Spinal cord (tissue), 9 donors: ENCODE measurements at regions not wholly inside any gene's neighbourhood (a gene's known extent, or its start where the extent isn't known, plus 50 kb on each side); places are given as distances from the start of the nearest gene placed in this dataset.

Experiments
- DNase-seq, 6 donors: peaks; one replicate each; pipeline versions ENCODE4 v3.0.0 to v3.0.0-alpha.2; 2013 to 2015; ENCODE audit warnings: low spot score in 6 of 6, low read depth in 4 of 6
- H3K27ac ChIP-seq: one replicate; pipeline ENCODE4 v1.5.1; 2013; ENCODE audit warnings: low read depth, low read length, control low read depth
- H3K27me3 ChIP-seq: one replicate; pipeline ENCODE4 v1.6.1; 2013; ENCODE audit warnings: low read length; ENCODE audit not compliant: control insufficient read depth, insufficient read depth
- H3K36me3 ChIP-seq: one replicate; pipeline ENCODE4 v1.6.1; 2013; ENCODE audit warnings: low read length; ENCODE audit not compliant: control insufficient read depth, insufficient read depth
- H3K4me1 ChIP-seq: one replicate; pipeline ENCODE4 v1.6.1; 2013; ENCODE audit warnings: low read length; ENCODE audit not compliant: control insufficient read depth, insufficient read depth
- H3K4me3 ChIP-seq: one replicate; pipeline ENCODE4 v1.5.1; 2013; ENCODE audit warnings: low read depth, low read length, control low read depth
- H3K9me3 ChIP-seq: one replicate; pipeline ENCODE4 v1.6.1; 2013; ENCODE audit warnings: low read length; ENCODE audit not compliant: control insufficient read depth, insufficient read depth
- WGBS: methylation state at CpG from one replicate; pipeline ENCODE4 v1.1.5; 2013; ENCODE audit warnings: missing lambda C conversion rate; ENCODE audit not compliant: insufficient coverage; 5-methylcytosine and 5-hydroxymethylcytosine counted together
- donor health status: healthy.

DNA sequence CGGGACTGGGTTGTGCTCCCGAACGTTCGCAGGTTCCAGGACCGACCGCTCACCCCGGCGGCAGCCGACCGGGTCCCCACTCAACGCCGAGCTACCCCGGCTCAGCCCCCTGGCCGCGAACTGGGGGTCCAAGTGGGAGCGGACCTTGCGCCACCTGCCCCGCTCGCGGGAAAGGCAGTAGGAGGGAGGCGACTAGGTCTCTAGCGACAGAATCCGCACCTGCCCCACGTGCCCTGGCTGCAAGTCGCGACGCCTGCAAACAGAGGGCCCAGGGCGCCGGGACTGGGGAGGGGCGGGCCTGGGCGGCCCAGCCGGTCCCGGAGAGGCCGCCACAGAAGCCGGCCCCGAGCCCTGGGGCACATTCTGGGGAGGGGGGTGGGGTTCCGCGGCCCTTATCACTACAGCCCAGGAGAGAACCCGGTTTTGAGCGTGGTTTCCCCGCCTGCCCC is 239.2 kb upstream of the CPNE8 start:
- peaks cover 4% of the 10 kb centered on the region for H3K27me3 ChIP-seq
- H3K36me3 ChIP-seq, result no peaks in the 10 kb centered on the region
- DNase-seq, result no peak
- no peak overlapping the region for H3K27ac ChIP-seq
- peaks cover 12% of the 10 kb centered on the region for H3K4me1 ChIP-seq
- no peaks in the 10 kb centered on the region for H3K9me3 ChIP-seq
- 19% methylated on average over 37 of the region's 41 CpGs for WGBS
- peak overlapping the region; percentile 58 for H3K4me3 ChIP-seq

DNA sequence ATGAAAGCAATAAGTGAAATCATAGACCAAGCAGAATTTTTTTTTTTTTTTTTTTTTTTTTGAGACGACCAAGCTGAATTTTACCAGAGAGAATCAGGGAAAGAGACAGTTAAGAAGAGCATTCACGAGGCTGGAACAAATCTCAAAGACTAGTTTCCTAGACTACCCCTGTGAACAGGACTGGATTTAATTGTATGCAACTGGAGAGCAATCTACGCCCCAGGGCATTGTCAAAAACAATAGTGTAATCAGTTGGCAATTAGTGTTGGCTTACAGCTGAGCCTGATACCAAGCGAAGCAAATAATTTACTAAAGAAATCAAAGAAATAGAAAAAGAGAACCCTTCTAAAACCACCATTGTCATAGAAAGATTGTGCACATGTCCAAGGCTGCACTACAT is 232.9 kb upstream of the CPNE8 start:
- Histone ChIP-seq H3K9me3 (no peaks in the 10 kb centered on the region), H3K27ac (no peak overlapping the region), H3K4me1 (no peaks in the 10 kb centered on the region), H3K27me3 (no peaks in the 10 kb centered on the region), H3K36me3 (no peaks in the 10 kb centered on the region), H3K4me3 (no peak overlapping the region)
- DNase-seq, result peak in 3 of 6 donors; percentile 35 to 88 (median 65)
- WGBS, result no CpG with 5 or more reads among the region's 4 CpGs

DNA sequence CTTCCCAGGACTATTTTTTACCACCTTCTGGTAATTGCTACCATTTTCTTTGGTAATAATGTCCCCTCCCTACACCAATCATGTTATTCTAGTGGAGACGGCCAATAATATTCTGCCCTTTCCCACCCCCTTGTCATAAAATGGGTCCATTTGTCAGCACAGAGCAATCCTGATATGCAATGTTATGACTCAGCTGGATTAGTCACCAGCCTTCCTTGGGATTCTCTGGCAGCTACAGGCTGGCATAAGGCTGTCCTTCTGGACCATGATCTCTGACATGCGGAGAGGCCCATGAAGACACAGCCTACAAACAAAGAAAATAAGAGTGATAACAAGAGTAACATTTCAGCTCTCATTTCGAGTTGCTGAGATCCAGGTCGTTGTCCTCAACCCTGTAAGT is 222.0 kb upstream of the CPNE8 start:
- no peaks in the 10 kb centered on the region for H3K9me3 ChIP-seq
- no peaks in the 10 kb centered on the region for H3K4me1 ChIP-seq
- H3K4me3 ChIP-seq, result no peak overlapping the region
- H3K36me3 ChIP-seq, result no peaks in the 10 kb centered on the region
- no peak overlapping the region for H3K27ac ChIP-seq
- H3K27me3 ChIP-seq, result no peaks in the 10 kb centered on the region
- WGBS, result 79% methylated on average over 2 of the region's 4 CpGs
- no peak for DNase-seq

DNA sequence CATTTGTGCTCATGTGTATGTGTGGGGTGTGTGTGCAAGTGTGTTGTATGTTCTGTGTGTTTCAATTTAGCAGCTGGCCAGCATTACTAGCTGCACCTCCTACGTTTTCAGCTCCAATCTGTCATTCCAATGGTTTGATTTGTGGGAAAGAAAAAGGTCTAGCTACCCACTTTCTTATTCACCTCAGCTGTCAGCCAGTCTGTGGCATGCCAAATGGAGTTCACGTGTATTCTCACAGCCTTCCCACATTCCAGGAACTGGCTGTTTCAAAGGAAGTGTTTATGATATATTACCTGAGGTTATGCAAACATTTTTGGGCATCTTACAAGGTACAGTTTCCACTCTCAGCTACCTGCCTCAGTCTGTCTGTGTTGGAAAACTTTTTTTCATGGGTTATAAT is 220.2 kb upstream of the CPNE8 start:
- H3K36me3 ChIP-seq, result no peaks in the 10 kb centered on the region
- H3K4me3 ChIP-seq, result no peak overlapping the region
- no peaks in the 10 kb centered on the region for H3K27me3 ChIP-seq
- no CpG with 5 or more reads among the region's 2 CpGs for WGBS
- H3K9me3 ChIP-seq, result no peaks in the 10 kb centered on the region
- no peaks in the 10 kb centered on the region for H3K4me1 ChIP-seq
- no peak overlapping the region for H3K27ac ChIP-seq
- DNase-seq, result peak in 1 of 6 donors; percentile 39

DNA sequence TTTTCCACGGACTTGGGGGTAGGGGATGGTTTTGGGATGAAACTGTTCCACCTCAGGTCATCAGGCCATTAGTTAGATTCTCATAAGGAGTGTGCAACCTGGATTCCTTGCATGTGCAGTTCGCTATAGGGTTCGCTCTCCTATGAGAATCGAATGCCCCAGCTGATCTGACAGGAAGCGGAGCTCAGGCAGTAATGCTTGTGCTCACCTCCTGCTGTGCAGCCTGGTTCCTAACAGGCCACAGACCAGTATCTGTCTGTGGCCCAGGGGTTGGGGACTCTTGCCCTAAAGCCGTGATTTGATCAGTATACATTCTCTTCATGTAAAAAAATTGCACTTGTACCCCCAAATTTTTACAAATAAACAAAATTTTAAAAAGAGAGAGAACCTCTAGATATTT is 219.4 kb upstream of the CPNE8 start:
- Histone ChIP-seq H3K4me3 (no peak overlapping the region), H3K4me1 (no peaks in the 10 kb centered on the region), H3K9me3 (no peaks in the 10 kb centered on the region), H3K27me3 (no peaks in the 10 kb centered on the region), H3K36me3 (no peaks in the 10 kb centered on the region), H3K27ac (no peak overlapping the region)
- WGBS, result 91% methylated on average over 5 of the region's 6 CpGs
- DNase-seq, result no peak

DNA sequence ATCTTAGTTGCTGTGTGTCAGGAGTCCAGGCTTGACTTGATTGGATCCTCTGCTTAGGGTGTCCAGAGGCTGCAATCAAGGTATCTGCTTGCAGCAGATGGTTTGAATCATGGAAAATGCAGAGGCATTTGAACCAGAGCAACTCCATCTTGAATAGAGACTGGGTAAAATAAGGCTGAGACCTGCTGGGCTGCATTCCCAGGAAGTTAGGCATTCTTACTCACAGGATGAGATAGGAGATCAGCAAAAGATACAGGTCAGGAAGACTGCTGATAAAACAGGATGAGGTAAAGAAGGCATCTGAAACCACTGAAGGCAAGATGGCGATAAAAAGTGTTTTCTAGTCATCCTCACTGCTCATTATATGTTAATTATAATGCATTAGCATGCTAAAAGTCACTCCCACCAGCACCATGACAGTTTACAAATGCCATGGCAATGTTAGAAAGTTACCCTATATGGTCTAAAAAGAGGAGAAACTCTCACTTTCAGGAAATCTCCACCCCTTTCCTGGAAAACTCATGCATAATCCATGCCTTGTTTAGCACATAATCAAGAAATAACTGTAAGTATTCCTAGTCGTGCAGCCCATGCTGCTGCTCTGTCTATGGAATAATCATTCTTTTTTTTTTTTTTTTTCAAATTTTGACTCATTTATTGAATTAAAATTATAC is 218.3 kb upstream of the CPNE8 start:
- H3K36me3 ChIP-seq, result no peaks in the 10 kb centered on the region
- no peak overlapping the region for H3K27ac ChIP-seq
- no CpG with 5 or more reads among the region's 2 CpGs for WGBS
- no peak for DNase-seq
- no peaks in the 10 kb centered on the region for H3K4me1 ChIP-seq
- no peaks in the 10 kb centered on the region for H3K27me3 ChIP-seq
- H3K4me3 ChIP-seq, result no peak overlapping the region
- no peaks in the 10 kb centered on the region for H3K9me3 ChIP-seq

DNA sequence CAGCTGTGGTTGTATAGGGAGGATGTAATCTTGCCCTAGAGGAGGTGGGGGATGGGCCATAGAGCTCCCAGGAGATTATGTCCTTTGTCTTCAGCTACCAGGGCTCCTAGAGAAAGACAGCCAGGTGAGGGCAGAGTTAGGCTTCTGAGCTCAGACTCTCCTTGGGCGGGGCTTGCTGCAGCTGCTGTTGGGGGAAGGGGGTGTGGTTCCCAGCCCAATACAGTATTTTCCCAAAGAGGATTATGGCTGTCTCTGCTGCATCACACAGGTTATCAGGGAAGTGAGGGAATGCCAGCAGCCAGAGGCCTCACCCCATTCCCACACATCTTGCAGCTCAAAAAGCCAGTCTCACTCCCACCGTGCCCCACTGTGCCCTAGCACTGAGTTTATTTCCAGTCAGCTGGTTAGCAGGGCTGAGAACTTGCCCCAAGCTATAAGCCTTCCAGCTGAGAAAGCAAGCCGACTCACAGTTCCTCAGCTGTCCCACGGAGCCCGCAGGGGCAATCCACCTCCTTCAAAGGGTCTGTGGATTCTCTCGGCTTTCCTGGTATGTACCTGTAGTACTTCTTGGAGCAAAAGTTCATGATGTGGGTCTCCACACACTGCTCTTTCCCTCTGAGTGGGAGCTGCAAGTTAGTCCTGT is 217.3 kb upstream of the CPNE8 start:
- H3K36me3 ChIP-seq, result no peaks in the 10 kb centered on the region
- H3K4me1 ChIP-seq, result no peaks in the 10 kb centered on the region
- H3K27ac ChIP-seq, result no peak overlapping the region
- H3K27me3 ChIP-seq, result no peaks in the 10 kb centered on the region
- no peak overlapping the region for H3K4me3 ChIP-seq
- no peaks in the 10 kb centered on the region for H3K9me3 ChIP-seq
- no peak for DNase-seq
- 83% methylated on average over 5 of the region's 6 CpGs for WGBS

DNA sequence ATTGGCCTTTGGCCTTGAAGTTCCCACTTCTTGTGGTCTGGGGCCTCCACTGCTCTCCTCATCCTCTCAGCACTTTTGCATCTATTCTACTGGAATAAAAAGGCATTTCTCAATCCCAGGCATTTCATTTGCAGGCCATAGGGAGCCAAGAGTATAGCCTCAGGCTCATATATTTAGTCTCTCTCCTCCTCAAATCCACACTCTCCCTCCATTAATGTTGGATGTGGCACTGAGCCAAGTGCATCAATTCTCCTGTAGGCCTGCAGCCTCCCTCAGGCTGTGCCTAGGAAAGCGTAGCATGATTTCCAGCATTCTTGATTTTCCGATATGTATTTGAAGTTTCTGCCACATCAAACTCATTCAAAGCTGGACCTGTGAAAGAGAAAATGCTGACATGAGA is 211.5 kb upstream of the CPNE8 start:
- H3K27ac ChIP-seq, result no peak overlapping the region
- H3K36me3 ChIP-seq, result no peaks in the 10 kb centered on the region
- H3K4me3 ChIP-seq, result no peak overlapping the region
- peak in 1 of 6 donors; percentile 53 for DNase-seq
- H3K4me1 ChIP-seq, result no peaks in the 10 kb centered on the region
- WGBS, result 83% methylated on average over 1 of the region's 2 CpGs
- no peaks in the 10 kb centered on the region for H3K9me3 ChIP-seq
- H3K27me3 ChIP-seq, result no peaks in the 10 kb centered on the region

DNA sequence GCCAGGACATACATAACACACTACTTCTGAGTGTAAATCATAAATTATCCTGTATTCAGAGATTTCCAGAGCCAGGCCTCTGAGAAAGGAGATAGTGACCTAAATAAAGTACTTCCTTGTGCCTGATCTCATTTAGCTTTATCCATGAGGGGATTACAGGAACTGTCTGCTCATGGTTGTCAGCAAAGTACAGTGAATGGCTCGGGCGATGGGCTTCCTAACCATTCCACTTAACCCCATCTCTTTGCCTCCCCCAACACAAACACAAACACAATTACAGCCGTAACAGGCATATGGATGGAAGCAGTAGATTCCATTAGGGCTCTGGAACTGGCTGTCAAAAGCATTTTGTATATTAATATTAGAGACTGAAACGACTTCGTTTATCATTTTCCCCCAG is 206.7 kb upstream of the CPNE8 start:
- H3K27ac ChIP-seq, result no peak overlapping the region
- no peaks in the 10 kb centered on the region for H3K36me3 ChIP-seq
- H3K4me1 ChIP-seq, result no peaks in the 10 kb centered on the region
- no CpG with 5 or more reads among the region's 5 CpGs for WGBS
- no peaks in the 10 kb centered on the region for H3K9me3 ChIP-seq
- H3K27me3 ChIP-seq, result no peaks in the 10 kb centered on the region
- no peak overlapping the region for H3K4me3 ChIP-seq
- DNase-seq, result no peak

DNA sequence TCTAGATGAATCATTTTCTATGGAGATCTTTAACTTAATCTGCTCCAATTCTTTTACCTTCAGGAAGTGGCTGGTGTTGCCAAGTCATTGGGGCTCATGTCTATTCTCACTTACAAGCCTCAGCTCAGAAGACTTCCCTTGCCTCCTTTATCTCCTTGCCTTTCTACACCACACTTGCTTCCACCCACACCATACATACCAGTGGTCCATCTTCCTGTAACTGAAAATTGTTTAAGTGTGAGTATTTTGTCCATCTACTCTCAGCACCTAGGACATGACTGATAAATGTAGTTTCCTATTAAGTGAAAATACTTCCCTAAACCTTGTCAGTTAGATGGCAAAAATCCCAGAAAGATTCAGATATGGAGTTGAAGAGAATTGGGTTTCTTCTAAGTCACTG is 199.7 kb upstream of the CPNE8 start:
- no peak for DNase-seq
- no peaks in the 10 kb centered on the region for H3K9me3 ChIP-seq
- H3K4me1 ChIP-seq, result no peaks in the 10 kb centered on the region
- no peak overlapping the region for H3K27ac ChIP-seq
- H3K36me3 ChIP-seq, result no peaks in the 10 kb centered on the region
- no peaks in the 10 kb centered on the region for H3K27me3 ChIP-seq
- no peak overlapping the region for H3K4me3 ChIP-seq
